ENCODE measurements at regions not wholly inside any gene's neighbourhood (a gene's known extent, or its start where the extent isn't known, plus 50 kb on each side); places are given as distances from the start of the nearest gene placed in this dataset.
"Not testable (repeated sequence)": the region's sequence is repeated elsewhere in the genome, so short reads cannot be mapped to it uniquely, and the experiment has no call there.

- not testable (repeated sequence) for H3K4me2 ChIP-seq; H3K27me3 ChIP-seq (ENCODE audit: insufficient read depth); DNase-seq (ENCODE audit: low spot score); H3K4me3 ChIP-seq; H3K36me3 ChIP-seq (ENCODE audit: insufficient read depth); H3K4me1 ChIP-seq (ENCODE audit: insufficient read depth); ATAC-seq; H3K27ac Mint-ChIP-seq; H3K4me1 Mint-ChIP-seq; H3K27me3 Mint-ChIP-seq (ENCODE audit: insufficient read depth, low read depth, poor library complexity); H3K27ac ChIP-seq (ENCODE audit: low read depth); H3K9me2 ChIP-seq (ENCODE audit: insufficient read depth); H2AFZ ChIP-seq; H3K79me2 ChIP-seq (replicated peaks; ENCODE audit: insufficient read depth); H3K4me3 Mint-ChIP-seq; H4K20me1 ChIP-seq (replicated peaks; ENCODE audit: insufficient read depth); H3F3A ChIP-seq (replicated peaks; ENCODE audit: low read depth)
- Mint-ChIP-seq H3K9me3 (peaks cover 86% of the 10 kb centered on the region), H3K36me3 (ENCODE audit: low read depth) (peaks cover 26% of the 10 kb centered on the region)
These were observed 1029.8 kb downstream of the TMEM121 start for GRCh38 chr14:106556211-106556610.

GRCh38 chr14:106556665-106557289 is 1030.4 kb downstream of the TMEM121 start:
- no peak overlapping the region for H3K4me3 Mint-ChIP-seq
- no peaks in the 10 kb centered on the region for H3K4me1 ChIP-seq (ENCODE audit: insufficient read depth)
- H3K4me1 Mint-ChIP-seq: no peaks in the 10 kb centered on the region
- H3K9me3 Mint-ChIP-seq: peaks cover 86% of the 10 kb centered on the region
- no peak overlapping the region for H3K27ac ChIP-seq (ENCODE audit: low read depth)
- H3K36me3 Mint-ChIP-seq (ENCODE audit: low read depth): peaks cover 26% of the 10 kb centered on the region
- H3K27me3 ChIP-seq (ENCODE audit: insufficient read depth): no peaks in the 10 kb centered on the region
- H3K27ac Mint-ChIP-seq: no peak overlapping the region
- no peaks in the 10 kb centered on the region for H3K27me3 Mint-ChIP-seq (ENCODE audit: insufficient read depth, low read depth, poor library complexity)
- H2AFZ ChIP-seq: no peak overlapping the region
- H4K20me1 ChIP-seq (replicated peaks; ENCODE audit: insufficient read depth): no peaks in the 10 kb centered on the region
- peak; percentile 17 to 37; a peak in 2 of 4 replicates for TF ChIP-seq CTCF (conservative IDR thresholded peaks at IDR 0.05; ENCODE audit: low read depth in 2 of 2)
- TF ChIP-seq ZNF114 (CRISPR knock-in tag; IDR thresholded peaks at IDR 0.05): no peak
- H3F3A ChIP-seq (replicated peaks; ENCODE audit: low read depth): no peaks in the 10 kb centered on the region
- H3K4me2 ChIP-seq: no peak overlapping the region
- peak; percentile 14 for DNase-seq (ENCODE audit: low spot score)
- no peaks in the 10 kb centered on the region for H3K9me2 ChIP-seq (ENCODE audit: insufficient read depth)
- H3K4me3 ChIP-seq: no peak overlapping the region
- H3K79me2 ChIP-seq (replicated peaks; ENCODE audit: insufficient read depth): no peaks in the 10 kb centered on the region
- no peaks in the 10 kb centered on the region for H3K36me3 ChIP-seq (ENCODE audit: insufficient read depth)
- no peak for ATAC-seq

GRCh38 chr14:106562451-106562850 is 1036.1 kb downstream of the TMEM121 start:
- H3K9me2 ChIP-seq (ENCODE audit: insufficient read depth): no peaks in the 10 kb centered on the region
- peaks cover 5% of the 10 kb centered on the region; the same call in 1 of the 2 replicates for H3K36me3 ChIP-seq (ENCODE audit: insufficient read depth)
- peaks cover 43% of the 10 kb centered on the region for H3K36me3 Mint-ChIP-seq (ENCODE audit: low read depth)

More at GRCh38 chr14:106562451-106562850, 1036.1 kb downstream of the TMEM121 start:
- peaks cover 12% of the 10 kb centered on the region for H3K27me3 Mint-ChIP-seq (ENCODE audit: insufficient read depth, low read depth, poor library complexity)
- Histone ChIP-seq H2AFZ (no peak overlapping the region), H4K20me1 (replicated peaks; ENCODE audit: insufficient read depth) (no peaks in the 10 kb centered on the region), H3F3A (replicated peaks; ENCODE audit: low read depth) (no peaks in the 10 kb centered on the region), H3K4me2 (no peak overlapping the region), H3K4me1 (ENCODE audit: insufficient read depth) (no peaks in the 10 kb centered on the region), H3K27me3 (ENCODE audit: insufficient read depth) (no peaks in the 10 kb centered on the region), H3K27ac (ENCODE audit: low read depth) (no peak overlapping the region), H3K79me2 (replicated peaks; ENCODE audit: insufficient read depth) (no peaks in the 10 kb centered on the region), H3K4me3 (no peak overlapping the region)
- peaks cover 97% of the 10 kb centered on the region for H3K9me3 Mint-ChIP-seq
- H3K27ac Mint-ChIP-seq: no peak overlapping the region
- H3K4me3 Mint-ChIP-seq: no peak overlapping the region
- DNase-seq (ENCODE audit: low spot score): no peak
- no peak for ATAC-seq
- no peaks in the 10 kb centered on the region for H3K4me1 Mint-ChIP-seq
- TF ChIP-seq EZH2phosphoT487 (IDR thresholded peaks at IDR 0.05; ENCODE audit: unreplicated experiment): no peak
- TF ChIP-seq ZNF114 (CRISPR knock-in tag; IDR thresholded peaks at IDR 0.05): no peak
- no peak for TF ChIP-seq REST (IDR thresholded peaks at IDR 0.05; ENCODE audit: unreplicated experiment)
- TF ChIP-seq NANOG (IDR thresholded peaks at IDR 0.05; ENCODE audit: borderline replicate concordance): no peak
- TF ChIP-seq ETS1 (IDR thresholded peaks at IDR 0.05): no peak
